Chondrocyte (in vitro differentiated cells): ENCODE measurements at regions not wholly inside any gene's neighbourhood (a gene's known extent, or its start where the extent isn't known, plus 50 kb on each side); places are given as distances from the start of the nearest gene placed in this dataset.

Experiments used
- DNase-seq: peaks from one replicate; pipeline ENCODE4 v3.0.0; 2021; ENCODE audit warnings: mixed read lengths, low spot score
- H3K27ac Mint-ChIP-seq: one replicate; pipeline ENCODE4 v1.8.0; 2021; ENCODE audit warnings: mild to moderate bottlenecking, moderate library complexity, mixed read lengths; ENCODE audit not compliant: unreplicated experiment
- H3K27me3 Mint-ChIP-seq: 2 replicates; pipeline ENCODE4 v1.8.0; 2021; ENCODE audit warnings: low read depth, mixed read lengths
- H3K36me3 Mint-ChIP-seq: 2 replicates; pipeline ENCODE4 v1.8.0; 2021; ENCODE audit warnings: low read depth, mixed read lengths
- H3K4me1 Mint-ChIP-seq: 2 replicates; pipeline ENCODE4 v1.8.0; 2021; ENCODE audit warnings: low read depth, mild to moderate bottlenecking, mixed read lengths
- H3K4me3 Mint-ChIP-seq: one replicate; pipeline ENCODE4 v1.8.0; 2021; ENCODE audit warnings: mild to moderate bottlenecking, moderate library complexity, mixed read lengths; ENCODE audit not compliant: unreplicated experiment
- H3K9me3 Mint-ChIP-seq: 2 replicates; pipeline ENCODE4 v1.8.0; 2021; ENCODE audit warnings: low read depth, mixed read lengths
- TF ChIP-seq, protein P1 (sequence below): fragments of 200-600 bp; sonication (generic); IDR thresholded peaks from 2 replicates; pipeline ENCODE4 v1.5.0; 2021; ENCODE audit warnings: antibody characterized with exemption, mild to moderate bottlenecking, moderate library complexity

DNA sequence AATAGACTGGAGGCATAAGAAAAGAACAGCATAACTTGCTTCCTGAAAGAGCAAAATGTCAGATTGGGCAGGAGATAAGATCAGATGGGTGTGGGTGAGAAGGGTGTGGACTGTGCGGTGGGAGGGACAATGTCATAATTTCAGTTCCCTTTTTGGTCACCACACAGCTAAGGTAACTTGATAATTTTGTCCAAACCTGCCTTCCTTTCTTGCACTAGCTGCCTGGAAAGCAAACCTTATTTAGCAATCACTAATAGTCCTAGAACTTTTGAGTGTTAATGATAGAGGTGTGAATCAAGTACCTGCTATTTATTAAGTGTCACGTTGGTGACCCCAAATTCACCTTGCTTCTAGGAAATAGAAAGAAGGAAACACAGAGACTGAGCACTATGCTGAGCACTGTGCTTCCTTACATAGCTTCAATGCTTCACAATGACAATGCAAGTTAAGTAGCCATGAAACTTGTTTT lies 72.4 kb upstream of the SP4 start:
- Mint-ChIP-seq H3K4me3 (no peak overlapping the region), H3K4me1 (no peaks in the 10 kb centered on the region), H3K9me3 (no peaks in the 10 kb centered on the region), H3K27ac (no peak overlapping the region), H3K27me3 (peaks cover 6% of the 10 kb centered on the region), H3K36me3 (no peaks in the 10 kb centered on the region)
- DNase-seq = no peak
- TF ChIP-seq, protein P1, sequence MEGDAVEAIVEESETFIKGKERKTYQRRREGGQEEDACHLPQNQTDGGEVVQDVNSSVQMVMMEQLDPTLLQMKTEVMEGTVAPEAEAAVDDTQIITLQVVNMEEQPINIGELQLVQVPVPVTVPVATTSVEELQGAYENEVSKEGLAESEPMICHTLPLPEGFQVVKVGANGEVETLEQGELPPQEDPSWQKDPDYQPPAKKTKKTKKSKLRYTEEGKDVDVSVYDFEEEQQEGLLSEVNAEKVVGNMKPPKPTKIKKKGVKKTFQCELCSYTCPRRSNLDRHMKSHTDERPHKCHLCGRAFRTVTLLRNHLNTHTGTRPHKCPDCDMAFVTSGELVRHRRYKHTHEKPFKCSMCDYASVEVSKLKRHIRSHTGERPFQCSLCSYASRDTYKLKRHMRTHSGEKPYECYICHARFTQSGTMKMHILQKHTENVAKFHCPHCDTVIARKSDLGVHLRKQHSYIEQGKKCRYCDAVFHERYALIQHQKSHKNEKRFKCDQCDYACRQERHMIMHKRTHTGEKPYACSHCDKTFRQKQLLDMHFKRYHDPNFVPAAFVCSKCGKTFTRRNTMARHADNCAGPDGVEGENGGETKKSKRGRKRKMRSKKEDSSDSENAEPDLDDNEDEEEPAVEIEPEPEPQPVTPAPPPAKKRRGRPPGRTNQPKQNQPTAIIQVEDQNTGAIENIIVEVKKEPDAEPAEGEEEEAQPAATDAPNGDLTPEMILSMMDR = no peak

DNA sequence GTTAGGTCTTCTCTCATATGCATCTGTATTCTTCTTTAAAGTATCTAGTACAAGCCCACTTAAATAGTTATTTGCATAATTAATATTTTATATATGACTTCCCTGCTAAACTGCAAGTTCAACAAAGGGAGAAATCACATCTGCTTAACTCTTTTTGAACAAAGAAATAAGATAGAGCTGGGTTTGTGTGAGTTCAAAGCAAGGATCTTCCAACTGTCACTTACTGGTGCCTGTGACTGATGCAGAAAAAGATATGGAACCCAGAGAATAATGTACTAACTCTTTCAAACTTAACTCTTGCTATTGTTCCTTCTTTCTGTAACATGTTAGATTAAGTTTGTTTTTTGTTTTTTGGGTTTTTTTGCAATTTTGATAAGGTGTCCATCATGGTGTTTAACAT lies 71.3 kb upstream of the SP4 start:
- Mint-ChIP-seq H3K36me3 (no peaks in the 10 kb centered on the region), H3K4me1 (no peaks in the 10 kb centered on the region), H3K27ac (no peak overlapping the region), H3K27me3 (peaks cover 6% of the 10 kb centered on the region), H3K4me3 (no peak overlapping the region), H3K9me3 (peaks cover 2% of the 10 kb centered on the region)
- TF ChIP-seq, protein P1 = no peak
- DNase-seq = no peak

DNA sequence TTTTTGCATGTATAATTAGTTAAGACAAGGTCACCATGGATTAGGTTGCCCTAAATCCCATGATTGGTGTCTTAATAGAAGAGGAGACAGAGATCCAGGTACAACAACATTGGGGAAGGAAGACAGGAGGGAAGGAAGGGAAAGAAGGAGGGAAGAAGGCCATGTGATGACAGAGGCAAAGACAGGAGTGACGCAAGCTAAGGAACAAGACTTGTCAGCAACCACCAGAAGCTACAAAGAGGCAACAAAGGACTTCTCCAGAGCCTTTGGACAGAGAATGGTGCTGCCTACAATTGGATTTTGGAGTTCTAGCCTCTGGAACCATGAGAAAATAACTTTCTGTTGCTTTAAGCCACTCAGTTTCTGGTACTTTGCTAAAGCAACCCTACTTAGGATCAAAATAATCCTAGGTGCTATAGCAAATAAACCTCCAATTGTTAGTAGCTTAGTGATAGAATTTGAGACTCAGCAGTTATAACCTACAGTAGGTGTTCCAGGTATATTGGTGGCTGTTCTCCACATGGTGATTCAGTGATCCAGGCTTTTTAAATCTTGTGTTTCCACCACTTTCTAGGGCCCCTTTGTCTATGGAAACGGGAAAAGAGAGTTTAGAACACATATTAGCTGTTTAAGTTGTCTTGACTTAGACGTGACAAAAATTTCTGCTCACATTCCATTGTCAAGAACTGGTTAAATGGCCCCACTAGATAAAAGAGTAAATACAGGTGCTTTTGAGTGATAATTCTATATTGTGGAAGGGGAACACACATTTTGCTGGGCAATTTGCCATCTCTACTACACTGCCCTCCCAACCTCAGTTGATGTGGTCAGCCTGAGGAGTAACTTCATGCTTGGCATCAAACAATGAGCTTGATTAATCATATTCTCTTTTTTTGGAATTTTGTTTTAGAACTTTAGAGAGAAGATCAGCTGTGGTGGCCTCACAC lies 70.5 kb upstream of the SP4 start:
- peaks cover 2% of the 10 kb centered on the region for H3K9me3 Mint-ChIP-seq
- H3K27ac Mint-ChIP-seq = no peak overlapping the region
- H3K4me1 Mint-ChIP-seq = no peaks in the 10 kb centered on the region
- no peak overlapping the region for H3K4me3 Mint-ChIP-seq
- H3K36me3 Mint-ChIP-seq = no peaks in the 10 kb centered on the region
- peaks cover 5% of the 10 kb centered on the region for H3K27me3 Mint-ChIP-seq
- DNase-seq = no peak
- TF ChIP-seq, protein P1 = no peak

DNA sequence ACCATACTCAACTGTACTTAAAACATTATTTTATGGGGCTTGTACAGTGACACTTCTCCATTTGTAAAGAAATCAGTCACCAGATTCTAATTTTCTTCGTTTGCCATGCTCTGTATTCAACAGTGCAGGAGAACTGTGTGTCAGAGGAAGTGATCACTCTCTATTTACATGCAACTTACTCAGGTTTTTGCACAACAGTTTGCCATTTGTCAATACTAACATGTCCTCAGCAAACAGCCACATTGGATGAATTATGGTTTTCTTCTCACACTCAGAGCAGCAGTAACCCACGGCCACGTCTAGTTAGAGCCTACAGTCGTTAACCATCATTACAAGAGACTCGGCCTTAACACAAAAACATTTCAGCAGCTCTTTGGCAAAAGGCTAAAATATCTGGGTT lies 69.2 kb upstream of the SP4 start:
- H3K36me3 Mint-ChIP-seq = no peaks in the 10 kb centered on the region
- DNase-seq = no peak
- peaks cover 5% of the 10 kb centered on the region for H3K27me3 Mint-ChIP-seq
- TF ChIP-seq, protein P1 = no peak
- H3K4me3 Mint-ChIP-seq = no peak overlapping the region
- no peak overlapping the region for H3K27ac Mint-ChIP-seq
- H3K4me1 Mint-ChIP-seq = no peaks in the 10 kb centered on the region
- H3K9me3 Mint-ChIP-seq = peaks cover 2% of the 10 kb centered on the region

DNA sequence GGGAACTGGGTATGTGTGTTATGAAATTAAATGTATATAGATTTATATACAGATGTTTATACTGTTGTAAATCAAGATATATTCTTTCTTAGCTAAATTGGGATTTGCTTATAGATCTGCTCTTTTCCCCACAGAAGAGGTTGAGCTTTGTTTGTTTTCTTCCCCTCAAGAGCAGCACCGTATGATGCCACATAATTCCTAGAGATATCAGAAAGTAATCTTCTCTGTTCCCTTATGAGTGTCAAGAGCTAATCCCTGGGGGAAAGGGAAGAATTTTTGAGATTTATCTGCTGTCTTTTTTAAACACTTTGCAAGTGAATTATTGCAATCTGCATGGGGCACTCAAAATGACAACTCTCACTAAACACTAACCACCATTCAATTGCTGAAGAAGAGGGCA lies 68.7 kb upstream of the SP4 start:
- Mint-ChIP-seq H3K27ac (no peak overlapping the region), H3K36me3 (no peaks in the 10 kb centered on the region), H3K4me3 (no peak overlapping the region), H3K9me3 (peaks cover 5% of the 10 kb centered on the region), H3K4me1 (no peaks in the 10 kb centered on the region), H3K27me3 (peaks cover 2% of the 10 kb centered on the region)
- no peak for DNase-seq
- TF ChIP-seq, protein P1 = no peak
